ENCODE measurements at regions not wholly inside any gene's neighbourhood (a gene's known extent, or its start where the extent isn't known, plus 50 kb on each side); places are given as distances from the start of the nearest gene placed in this dataset.

- DNase-seq (ENCODE audit: low read depth in 2 of 2): peak; percentile 67 to 70
These were observed 253.9 kb upstream of the UBASH3B start for GRCh38 chr11:122401581-122401980.

- DNase-seq (ENCODE audit: low read depth in 2 of 2): no peak
These were observed 256.1 kb upstream of the UBASH3B start for GRCh38 chr11:122399375-122399774.

DNA sequence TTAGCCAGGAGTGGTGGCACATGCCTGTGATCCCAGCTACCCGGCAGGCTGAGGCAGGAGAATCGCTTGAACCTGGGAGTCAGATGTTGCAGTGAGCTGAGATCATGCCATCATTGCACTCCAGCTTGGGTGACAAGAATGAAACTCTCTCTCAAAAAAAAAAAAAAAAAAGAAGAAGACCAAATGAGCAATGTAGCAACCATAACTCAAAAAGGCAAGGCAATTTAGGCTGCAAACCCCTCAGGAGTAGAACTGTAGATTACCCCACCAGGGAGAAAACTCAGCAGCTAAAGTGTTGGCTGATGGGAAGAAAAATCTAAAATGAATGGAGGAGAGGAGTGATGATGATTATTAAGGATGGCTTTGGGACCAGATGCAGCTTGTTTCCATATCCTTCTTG lies 256.7 kb upstream of the UBASH3B start:
- no peak for DNase-seq (ENCODE audit: low read depth in 2 of 2)

DNA sequence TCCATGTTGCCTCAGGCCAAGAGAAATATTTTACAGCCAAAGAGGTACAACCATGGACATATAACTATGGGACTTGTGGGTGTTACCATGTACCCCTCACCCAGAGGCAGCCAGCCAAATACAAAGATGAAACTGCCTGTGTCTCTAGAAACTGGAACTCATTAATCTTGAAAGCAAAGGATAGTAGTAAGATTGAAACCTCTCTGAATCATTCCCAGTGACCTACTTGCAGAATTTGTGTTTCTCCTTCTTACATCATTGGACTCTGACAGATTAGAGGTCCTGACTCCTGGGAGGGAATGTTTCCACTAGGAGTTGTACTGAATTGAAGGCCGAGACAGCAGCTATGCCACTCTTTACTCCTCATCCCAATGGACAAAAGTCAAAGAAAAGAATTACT lies 257.4 kb upstream of the UBASH3B start:
- DNase-seq (ENCODE audit: low read depth in 2 of 2): no peak

DNA sequence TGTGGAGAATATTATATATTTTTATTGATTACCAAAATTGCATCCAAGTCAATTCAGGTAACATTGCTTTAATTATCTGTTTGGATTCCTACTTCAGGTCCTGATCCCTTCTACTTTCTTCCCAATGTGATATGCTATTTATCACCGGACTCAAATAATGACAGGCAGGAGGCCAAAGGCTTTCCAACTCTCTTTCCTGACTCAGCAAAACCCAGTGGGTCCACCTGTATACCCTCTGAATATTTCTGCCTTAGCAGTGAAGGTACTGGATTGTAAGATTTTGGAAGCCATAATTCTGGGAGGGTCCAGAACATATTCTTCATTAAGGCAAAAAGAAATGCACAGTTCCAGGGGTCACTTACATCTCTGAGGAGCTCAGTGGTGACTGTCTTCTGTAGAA lies 260.2 kb upstream of the UBASH3B start:
- no peak for DNase-seq (ENCODE audit: low read depth in 2 of 2)

GRCh38 chr11:122394313-122394712 lies 261.2 kb upstream of the UBASH3B start:
- DNase-seq (ENCODE audit: low read depth in 2 of 2): no peak

- no peak for DNase-seq (ENCODE audit: low read depth in 2 of 2)
These were observed 262.2 kb upstream of the UBASH3B start for GRCh38 chr11:122393209-122393860.

DNA sequence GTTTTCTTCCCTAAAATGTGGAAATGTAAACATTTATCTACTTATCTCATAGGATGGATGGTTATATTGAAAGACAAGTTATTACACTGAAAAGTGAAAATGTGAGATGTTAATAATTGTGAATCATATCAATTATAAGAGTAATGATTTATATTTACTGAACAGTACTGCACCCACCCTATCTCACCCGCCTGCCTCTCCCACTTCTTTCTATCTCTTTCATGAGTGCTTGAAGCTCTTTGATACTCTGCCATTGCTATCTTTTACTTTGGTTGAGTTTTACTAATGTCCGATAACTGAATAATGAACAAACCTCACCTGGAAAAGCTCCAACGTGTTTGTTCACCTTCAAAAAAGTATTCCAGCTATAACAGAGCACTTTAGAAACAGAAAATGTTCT lies 263.0 kb upstream of the UBASH3B start:
- no peak for DNase-seq (ENCODE audit: low read depth in 2 of 2)

- DNase-seq (ENCODE audit: low read depth in 2 of 2): no peak
These were observed 264.5 kb upstream of the UBASH3B start for GRCh38 chr11:122391049-122391448.

GRCh38 chr11:122383186-122383585 lies 267.2 kb upstream of the BLID start:
- DNase-seq (ENCODE audit: low read depth in 2 of 2): no peak

GRCh38 chr11:122375687-122376399 lies 259.8 kb upstream of the BLID start:
- DNase-seq (ENCODE audit: low read depth in 2 of 2): no peak

GRCh38 chr11:122368796-122369195 lies 252.8 kb upstream of the BLID start:
- DNase-seq (ENCODE audit: low read depth in 2 of 2): no peak

GRCh38 chr11:122367809-122368231 lies 251.8 kb upstream of the BLID start:
- DNase-seq (ENCODE audit: low read depth in 2 of 2): peak in 1 of 2 experiments; percentile 32

GRCh38 chr11:122365610-122366360 lies 249.8 kb upstream of the BLID start:
- peak in 1 of 2 experiments; percentile 7 for DNase-seq (ENCODE audit: low read depth in 2 of 2)

GRCh38 chr11:122363296-122363695 lies 247.3 kb upstream of the BLID start:
- no peak for DNase-seq (ENCODE audit: low read depth in 2 of 2)

GRCh38 chr11:122362381-122362780 lies 246.4 kb upstream of the BLID start:
- no peak for DNase-seq (ENCODE audit: low read depth in 2 of 2)

DNA sequence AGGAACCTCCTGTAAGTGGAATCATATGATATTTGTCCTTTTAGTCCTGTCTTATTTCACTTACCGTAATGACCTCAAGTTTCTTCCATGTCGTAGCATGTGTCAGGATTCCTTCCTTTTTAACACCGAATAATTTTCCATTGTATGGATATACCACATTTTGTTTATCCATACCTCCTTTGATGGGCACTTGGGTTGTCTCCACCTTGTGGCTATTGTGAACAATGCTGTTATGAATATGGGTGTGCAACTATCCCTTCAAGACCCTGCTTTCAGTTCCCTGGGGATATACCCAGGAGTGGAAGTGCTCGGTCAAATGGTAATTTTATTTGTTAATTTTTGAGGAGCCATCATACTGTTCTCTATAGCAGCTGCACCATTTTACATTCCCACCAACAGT lies 244.9 kb upstream of the BLID start:
- DNase-seq (ENCODE audit: low read depth in 2 of 2): no peak

DNA sequence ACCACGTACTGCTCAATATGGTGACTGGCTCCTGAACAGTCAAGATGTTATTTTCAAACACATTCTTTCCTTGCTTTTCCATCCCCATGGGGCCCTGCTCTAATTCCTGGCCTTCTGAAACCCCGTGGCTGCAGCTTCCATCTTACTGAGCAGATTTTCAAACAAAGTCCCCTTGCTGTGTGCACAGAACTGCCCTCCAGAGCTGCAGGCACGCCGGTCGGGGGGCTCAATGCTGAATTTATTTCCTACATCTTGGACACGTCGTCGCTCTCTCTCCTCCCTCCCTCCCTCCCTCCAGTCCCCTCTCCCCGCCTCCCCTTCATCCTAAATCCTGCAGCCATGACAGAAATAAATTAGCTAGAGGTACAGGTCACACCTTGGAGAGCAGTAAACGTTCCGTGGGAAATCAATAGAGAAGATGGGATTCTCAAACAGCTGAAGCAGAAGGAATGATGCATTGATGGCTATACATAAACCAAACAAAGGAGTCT lies 243.1 kb upstream of the BLID start:
- DNase-seq (ENCODE audit: low read depth in 2 of 2): no peak

DNA sequence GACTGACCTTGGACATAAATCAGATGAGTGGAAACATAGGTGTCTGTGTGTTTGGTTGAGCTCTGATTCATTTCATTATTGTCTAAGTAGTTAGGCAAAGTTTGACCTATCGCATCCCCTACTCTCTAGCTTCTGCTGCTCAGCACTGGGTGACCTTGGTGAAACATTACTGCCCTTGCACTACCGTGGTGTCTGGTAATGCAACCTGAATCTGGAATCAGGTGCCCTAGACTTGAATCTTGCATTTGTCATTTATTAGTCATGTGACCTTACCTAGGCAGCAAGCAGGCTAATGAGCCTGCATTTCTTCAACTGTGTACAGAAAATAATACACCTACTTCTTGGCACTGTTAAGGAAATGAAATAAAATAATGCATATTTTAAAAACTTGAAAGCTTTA lies 242.3 kb upstream of the BLID start:
- no peak for DNase-seq (ENCODE audit: low read depth in 2 of 2)

- DNase-seq (ENCODE audit: low read depth in 2 of 2): no peak
These were observed 240.0 kb upstream of the BLID start for GRCh38 chr11:122355968-122356367.

DNA sequence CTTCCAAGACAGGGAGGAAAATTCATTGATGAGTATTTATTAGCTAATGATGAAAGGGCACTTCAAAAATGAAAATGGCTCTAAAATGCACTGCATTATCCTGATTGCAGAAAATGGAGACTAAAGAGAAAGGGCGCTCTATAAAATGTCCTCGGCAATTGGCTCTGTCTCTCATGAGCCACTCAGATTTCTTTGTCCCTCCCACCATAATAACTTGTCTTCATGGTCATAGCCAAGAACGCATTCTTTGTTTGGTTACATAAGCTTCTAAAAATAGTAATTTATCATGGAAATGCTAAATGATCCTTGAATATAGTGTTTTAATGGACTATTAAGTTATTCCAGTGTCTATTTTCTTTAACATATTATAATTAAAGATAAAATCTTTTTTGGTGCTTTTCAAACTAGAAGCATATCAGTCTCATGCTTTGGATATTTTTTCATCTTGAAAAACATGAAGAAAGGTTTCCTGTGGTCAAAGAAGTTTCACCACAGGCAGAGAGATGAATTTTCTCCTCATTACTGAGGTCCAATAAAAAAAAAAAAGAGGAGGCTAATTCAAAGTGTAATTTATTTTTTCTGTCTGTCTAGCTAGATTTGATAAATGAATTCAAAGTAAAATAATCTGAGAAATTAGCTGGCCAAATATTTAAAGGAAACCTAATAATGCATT lies 238.1 kb upstream of the BLID start:
- no peak for DNase-seq (ENCODE audit: low read depth in 2 of 2)

- no peak for DNase-seq (ENCODE audit: low read depth in 2 of 2)
These were observed 237.5 kb upstream of the BLID start for GRCh38 chr11:122353561-122353960.

All from fibroblast of skin of left quadriceps (primary cell).